HL-60 (cell line): ENCODE measurements at regions not wholly inside any gene's neighbourhood (a gene's known extent, or its start where the extent isn't known, plus 50 kb on each side); places are given as distances from the start of the nearest gene placed in this dataset.

Experiments used
- CTCF ChIP-seq: IDR thresholded peaks from one replicate; pipeline ENCODE4 v1.5.1; 2011; ENCODE audit warnings: low read length, control low read depth, inconsistent platforms; ENCODE audit not compliant: insufficient read depth
- GABPA ChIP-seq: IDR thresholded peaks from 2 replicates; pipeline ENCODE4 v1.6.1; 2012; ENCODE audit warnings: low read depth

- TF ChIP-seq CTCF (no peak), GABPA (no peak)
Measured at GRCh38 chr5:52727020-52727419, 60.7 kb upstream of the ITGA1 start.
